Adipose tissue (tissue), 3 donors: ENCODE measurements at regions not wholly inside any gene's neighbourhood (a gene's known extent, or its start where the extent isn't known, plus 50 kb on each side); places are given as distances from the start of the nearest gene placed in this dataset.

Source experiments
- H3K27ac ChIP-seq: one replicate; pipeline ENCODE4 v1.5.1; 2013; ENCODE audit warnings: low read depth, low read length
- WGBS, 3 donors: extraction: QIAGEN DNeasy Blood & Tissue Kit; methylation state at CpG; one replicate each; pipeline ENCODE4 v1.1.7; 2013; 5-methylcytosine and 5-hydroxymethylcytosine counted together
- donor health status: healthy with polysubstance abuse.
- donor health status: Bipolar disorder and iron deficiency.
- donor health status: healthy.

DNA sequence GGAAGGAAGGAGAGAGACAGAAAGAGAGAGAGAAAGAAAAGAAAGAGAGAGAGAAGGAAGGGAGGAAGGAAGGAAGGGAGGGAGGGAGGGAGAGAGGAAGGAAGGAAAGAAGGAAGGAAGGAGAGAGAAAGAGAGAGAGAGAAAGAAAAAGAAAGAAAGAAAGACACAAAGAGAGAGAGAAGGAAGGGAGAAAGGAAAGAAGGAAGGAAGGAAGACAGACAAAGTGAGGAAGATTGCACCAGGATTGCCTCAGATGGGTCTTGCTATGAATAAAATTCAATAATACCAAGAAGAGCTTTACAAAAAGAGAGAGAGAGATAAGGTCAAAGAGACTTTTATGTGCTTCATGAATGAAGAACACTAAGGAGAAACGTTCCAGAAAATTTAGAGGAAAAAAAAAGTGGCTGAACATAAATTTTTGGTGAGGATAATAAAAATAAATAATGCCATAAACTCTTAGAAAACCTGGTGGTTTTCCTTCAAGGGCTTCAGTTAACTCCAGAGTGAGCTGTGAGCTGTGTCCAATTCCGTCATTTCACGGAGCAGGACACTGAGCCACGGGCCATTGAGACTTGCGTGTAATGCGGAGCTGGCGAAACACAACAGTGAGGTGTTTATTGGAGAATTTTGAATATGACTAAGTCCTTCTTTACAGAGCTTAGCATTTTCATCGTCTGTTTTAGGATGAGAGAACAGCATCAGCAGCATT, 72.7 kb upstream of the TNRC6C start:
- WGBS, 3 donors = 74 to 76% (median 74%) methylated on average over 8 of the region's 8 CpGs
- H3K27ac ChIP-seq = no peak overlapping the region

DNA sequence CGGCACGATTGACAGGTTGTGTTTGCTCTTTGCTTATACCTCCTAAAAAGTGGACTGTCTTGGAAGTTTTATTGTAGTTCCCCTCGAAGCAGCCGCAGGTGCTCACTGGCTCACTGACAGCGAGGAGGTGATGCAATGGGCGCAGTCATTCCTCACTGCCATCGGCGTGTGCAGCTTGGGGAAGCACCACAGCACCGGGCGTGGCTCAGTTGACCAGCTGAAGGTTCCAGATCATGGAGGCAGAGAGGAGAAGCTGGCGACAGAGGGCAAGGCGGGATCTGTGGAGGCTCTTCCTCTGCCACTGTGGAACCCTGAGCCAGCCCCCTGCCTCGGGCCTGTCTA, 72.1 kb upstream of the TNRC6C start:
- WGBS, 3 donors = 57 to 75% (median 67%) methylated on average over 13 of the region's 13 CpGs
- no peak overlapping the region for H3K27ac ChIP-seq

DNA sequence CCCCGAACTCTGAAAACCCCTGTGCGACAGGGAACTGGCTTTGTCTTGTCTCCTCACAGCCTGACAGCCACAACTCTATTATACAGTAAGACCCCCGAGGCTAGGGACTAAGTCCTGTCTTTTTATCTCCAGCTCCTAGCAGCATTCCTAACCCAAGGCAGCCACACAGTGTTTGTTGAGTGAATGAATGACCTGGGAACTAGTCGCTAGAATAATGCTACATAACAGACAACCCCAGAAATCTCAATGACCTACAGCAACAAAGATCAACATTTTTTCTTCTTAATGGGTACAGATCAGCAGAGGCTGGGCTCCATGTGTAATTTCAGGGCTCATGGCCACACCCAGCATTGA, 71.4 kb upstream of the TNRC6C start:
- peak overlapping the region; percentile 80 for H3K27ac ChIP-seq

DNA sequence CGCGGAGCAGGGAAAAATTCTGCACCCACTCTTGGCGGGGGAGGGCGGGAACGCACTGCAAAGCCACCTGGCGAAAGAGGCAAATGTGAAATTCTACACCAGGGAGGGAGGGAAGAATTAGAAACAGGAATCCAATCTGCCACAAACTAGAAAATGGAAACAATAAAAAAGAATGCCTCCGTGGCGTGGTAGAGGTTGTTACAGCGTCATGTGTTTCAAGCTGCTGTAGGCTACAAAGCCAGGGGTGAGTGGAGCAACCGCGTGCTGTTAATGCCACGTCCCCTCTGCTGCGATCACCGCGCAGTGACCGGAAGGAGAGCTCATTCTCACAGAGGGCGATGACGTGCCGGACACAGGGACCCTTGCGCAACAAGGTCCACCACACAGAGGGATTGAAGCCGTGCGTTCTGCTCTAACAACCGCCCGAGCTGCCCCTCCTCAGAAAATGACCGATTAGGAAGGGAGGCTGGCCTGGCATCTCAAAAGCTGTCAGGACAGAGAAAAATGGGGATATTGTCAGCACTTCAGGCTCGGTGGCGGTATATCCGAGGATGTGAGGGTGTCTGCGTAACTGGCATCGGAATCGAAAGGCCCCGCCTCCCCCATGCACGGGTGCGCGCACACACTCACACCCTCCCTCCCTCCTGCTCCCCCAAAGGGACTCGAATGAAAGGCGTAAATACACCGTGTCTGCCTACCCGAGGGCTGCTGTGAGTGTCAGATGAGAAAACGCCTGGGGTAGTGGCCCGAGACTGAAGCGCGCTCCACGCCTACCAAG, 70.8 kb upstream of the TNRC6C start:
- WGBS, 3 donors = 2 to 3% (median 2%) methylated on average over 44 of the region's 44 CpGs
- peak overlapping the region; percentile 80 for H3K27ac ChIP-seq

More for the DNA sequence above, 71.4 kb upstream of the TNRC6C start:
- WGBS, 3 donors = 72 to 79% (median 74%) methylated on average over 4 of the region's 4 CpGs

DNA sequence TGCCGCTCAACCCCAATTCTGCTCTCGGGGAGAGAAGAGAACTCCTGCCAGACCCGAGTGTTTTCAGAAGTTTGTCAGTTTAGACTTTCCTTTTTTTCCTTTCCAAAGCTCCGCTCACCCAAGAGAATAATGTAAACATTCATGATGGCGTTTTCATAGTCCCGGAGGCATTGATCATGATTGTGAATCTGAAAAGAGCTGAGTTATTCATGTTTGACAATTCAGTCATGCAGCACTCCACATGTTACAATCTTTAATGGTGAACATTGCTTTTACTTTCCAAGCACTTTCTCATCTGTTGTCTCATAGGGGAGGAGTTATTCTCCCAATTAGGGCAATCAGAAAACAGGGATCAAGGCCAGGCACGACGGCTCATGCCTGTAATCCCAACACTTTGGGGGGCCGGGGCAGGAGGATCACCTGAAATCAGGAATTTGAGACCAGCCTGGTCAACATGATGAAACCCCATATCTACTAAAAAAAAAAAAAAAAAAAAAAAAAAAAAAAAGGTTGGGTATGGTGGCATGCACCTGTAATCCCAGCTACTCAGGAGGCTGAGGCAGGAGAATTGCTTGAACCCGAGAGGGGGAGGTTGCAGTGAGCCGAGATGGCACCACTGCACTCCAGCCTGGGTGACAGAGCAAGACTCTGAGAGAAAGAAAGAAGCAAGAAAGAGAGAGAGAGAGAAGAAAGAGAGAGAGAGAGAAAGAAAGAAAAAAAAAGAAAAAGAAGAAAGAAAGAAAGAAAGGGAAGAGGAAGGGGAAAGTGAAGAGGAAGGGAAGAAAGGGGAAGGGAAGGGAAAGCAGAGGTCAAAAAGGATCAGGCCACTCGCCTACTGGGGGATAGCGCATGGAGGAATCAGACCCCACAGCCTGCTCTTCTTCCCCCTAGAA, 70.0 kb upstream of the TNRC6C start:
- 42 to 47% (median 44%) methylated on average over 13 of the region's 13 CpGs for WGBS, 3 donors

GRCh38 chr17:77889135-77889505, 69.4 kb upstream of the TNRC6C start:
- no peak overlapping the region for H3K27ac ChIP-seq
- 77 to 90% (median 88%) methylated on average over 4 of the region's 4 CpGs for WGBS, 3 donors

More for the DNA sequence above, 70.0 kb upstream of the TNRC6C start:
- no peak overlapping the region for H3K27ac ChIP-seq

GRCh38 chr17:77889866-77890760, 68.4 kb upstream of the TNRC6C start:
- H3K27ac ChIP-seq = no peak overlapping the region
- WGBS, 3 donors = 80 to 94% (median 92%) methylated on average over 28 of the region's 28 CpGs

GRCh38 chr17:77890771-77891170, 67.7 kb upstream of the TNRC6C start:
- WGBS, 3 donors = 67 to 96% (median 94%) methylated on average over 3 of the region's 3 CpGs
- no peak overlapping the region for H3K27ac ChIP-seq

DNA sequence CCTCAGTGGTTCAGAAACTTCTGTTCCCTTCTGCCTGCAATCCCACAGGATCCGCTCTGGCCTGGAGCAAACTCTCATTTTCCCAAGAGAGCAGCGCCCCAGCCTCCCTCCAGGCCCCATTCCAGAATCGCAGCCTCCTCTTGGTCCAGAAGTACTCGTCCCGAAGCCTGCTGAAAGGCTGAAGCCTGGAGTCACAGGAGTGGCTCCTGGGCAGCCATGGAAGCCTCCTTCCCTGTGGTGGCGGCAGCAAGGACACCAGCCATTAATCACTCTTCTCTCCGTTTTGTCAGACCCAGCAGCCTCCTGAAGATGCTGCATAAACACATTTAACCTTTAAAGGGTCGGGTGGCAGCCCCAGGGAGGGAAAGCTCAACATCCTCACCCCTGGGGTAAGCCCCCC, 66.9 kb upstream of the TNRC6C start:
- 54 to 77% (median 71%) methylated on average over 8 of the region's 8 CpGs for WGBS, 3 donors
- no peak overlapping the region for H3K27ac ChIP-seq

GRCh38 chr17:77892031-77892430, 66.5 kb upstream of the TNRC6C start:
- WGBS, 3 donors = 70 to 91% (median 90%) methylated on average over 7 of the region's 7 CpGs
- H3K27ac ChIP-seq = no peak overlapping the region

DNA sequence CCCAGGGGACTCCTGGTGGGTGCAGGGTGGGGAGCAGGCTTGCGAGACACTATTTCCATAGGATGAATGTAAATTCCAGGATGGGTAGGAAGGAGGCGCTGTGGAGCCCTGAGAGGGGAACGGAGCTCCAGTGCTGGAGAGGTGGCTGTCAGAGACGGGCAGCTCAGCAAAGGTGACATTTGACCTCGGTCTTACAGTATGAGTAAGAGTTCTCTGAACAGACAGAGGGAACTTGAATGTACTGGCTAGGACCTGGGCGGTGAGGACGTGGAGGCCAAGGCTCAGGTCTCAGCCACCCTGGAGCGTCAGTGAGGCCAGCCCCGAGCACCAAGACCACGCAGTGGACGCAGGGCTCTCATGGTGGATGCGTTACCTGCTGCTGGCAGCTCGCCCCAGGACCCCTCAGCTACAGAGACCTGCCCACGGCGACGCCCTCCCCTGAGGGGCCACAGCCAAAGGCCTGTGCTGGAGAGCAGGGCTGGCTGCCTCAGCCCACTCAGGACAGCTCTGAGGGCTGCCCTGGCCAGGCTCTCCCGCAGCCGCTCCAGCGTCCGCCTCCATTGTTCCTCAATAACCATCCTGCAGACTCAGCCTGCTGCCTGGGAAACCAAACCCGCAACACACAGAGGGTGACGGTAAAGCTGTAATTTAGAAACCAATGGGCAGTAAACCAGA, 65.9 kb upstream of the TNRC6C start:
- H3K27ac ChIP-seq = no peak overlapping the region
- 68 to 90% (median 81%) methylated on average over 22 of the region's 22 CpGs for WGBS, 3 donors

DNA sequence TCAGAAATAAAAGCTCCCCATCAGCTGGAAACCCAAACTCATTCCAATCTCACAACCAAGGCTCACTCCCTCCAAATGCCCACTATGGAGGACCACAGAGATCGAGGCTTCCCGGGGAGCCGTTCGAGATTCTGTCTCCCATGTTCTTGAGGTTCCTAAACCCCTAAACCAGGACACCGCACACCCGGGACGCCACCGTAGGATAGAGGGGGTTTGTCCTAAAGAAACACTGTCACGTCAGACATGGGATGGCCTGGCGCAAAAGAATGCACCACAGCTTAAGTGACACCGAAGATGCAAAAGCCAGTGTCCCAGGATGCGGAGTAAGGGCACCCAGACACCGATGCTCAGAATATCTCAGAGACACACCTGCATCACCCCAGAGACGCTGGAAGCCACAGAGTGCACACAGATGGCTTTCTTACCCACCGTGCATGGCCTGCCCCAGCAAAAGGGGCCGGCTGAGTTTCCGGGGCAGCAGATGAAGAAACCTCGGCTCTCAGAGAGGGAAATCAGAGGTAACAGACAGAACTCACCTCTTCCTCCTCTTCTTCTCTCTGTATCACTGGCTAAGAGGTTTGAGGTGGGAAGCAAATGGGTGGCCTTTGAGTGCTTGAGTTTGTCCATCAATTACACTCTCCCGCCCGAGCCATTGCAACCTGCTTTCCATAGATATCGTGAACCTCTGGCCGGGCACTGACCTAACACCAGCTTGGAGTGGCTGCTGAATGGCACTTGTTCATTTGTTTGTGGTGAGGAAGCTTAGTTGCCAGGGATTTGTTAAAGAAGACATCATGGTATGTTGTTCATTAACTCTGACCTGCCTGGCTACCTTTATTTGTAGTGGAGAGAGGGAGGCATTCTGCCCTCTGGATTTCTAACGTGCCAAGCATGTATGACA, 65.1 kb upstream of the TNRC6C start:
- WGBS, 3 donors = 78 to 95% (median 94%) methylated on average over 23 of the region's 23 CpGs
- H3K27ac ChIP-seq = no peak overlapping the region

GRCh38 chr17:77894126-77894956, 64.2 kb upstream of the TNRC6C start:
- WGBS, 3 donors = 69 to 90% (median 87%) methylated on average over 14 of the region's 14 CpGs
- no peak overlapping the region for H3K27ac ChIP-seq

GRCh38 chr17:77897741-77898301, 60.7 kb upstream of the TNRC6C start:
- WGBS, 3 donors = 79 to 92% (median 91%) methylated on average over 6 of the region's 6 CpGs
- no peak overlapping the region for H3K27ac ChIP-seq

- H3K27ac ChIP-seq = no peak overlapping the region
- WGBS, 3 donors = 72 to 77% (median 73%) methylated on average over 18 of the region's 18 CpGs
Measured at GRCh38 chr17:77898521-77899434, 59.7 kb upstream of the TNRC6C start.
